ENCODE measurements at regions not wholly inside any gene's neighbourhood (a gene's known extent, or its start where the extent isn't known, plus 50 kb on each side); places are given as distances from the start of the nearest gene placed in this dataset.

DNA sequence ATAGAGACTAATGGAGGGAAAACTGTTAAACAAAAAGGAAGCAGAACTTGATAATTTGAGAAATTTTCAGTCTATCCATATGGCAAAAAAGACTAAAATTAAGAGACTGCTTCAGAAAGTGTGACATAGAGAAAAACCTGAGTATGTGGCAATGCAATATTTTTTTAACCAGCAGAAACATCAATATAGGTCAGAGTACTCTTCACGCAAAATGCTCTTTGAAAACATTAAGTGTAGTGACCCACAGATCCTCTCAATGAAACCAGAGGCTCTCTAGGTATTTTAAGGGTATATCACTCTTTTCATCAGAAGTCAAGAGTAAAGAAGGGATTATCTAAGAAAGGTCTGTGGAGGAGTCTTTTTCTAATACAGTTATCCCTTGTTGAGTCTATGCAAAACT, 1394.8 kb downstream of the DSC3 start:
- H2BK15ac ChIP-seq (ENCODE audit: low read depth, low read length) = no peak overlapping the region
- DNase-seq = no peak
- no peaks in the 10 kb centered on the region for H3K27me3 ChIP-seq (ENCODE audit: insufficient read depth, low read length)
- H3K27ac Mint-ChIP-seq = no peak overlapping the region
- WGBS (ENCODE audit: extremely low coverage, insufficient read length, low lambda C conversion rate) = no CpG with 5 or more reads among the region's 1 CpG
- TF ChIP-seq, protein P1, sequence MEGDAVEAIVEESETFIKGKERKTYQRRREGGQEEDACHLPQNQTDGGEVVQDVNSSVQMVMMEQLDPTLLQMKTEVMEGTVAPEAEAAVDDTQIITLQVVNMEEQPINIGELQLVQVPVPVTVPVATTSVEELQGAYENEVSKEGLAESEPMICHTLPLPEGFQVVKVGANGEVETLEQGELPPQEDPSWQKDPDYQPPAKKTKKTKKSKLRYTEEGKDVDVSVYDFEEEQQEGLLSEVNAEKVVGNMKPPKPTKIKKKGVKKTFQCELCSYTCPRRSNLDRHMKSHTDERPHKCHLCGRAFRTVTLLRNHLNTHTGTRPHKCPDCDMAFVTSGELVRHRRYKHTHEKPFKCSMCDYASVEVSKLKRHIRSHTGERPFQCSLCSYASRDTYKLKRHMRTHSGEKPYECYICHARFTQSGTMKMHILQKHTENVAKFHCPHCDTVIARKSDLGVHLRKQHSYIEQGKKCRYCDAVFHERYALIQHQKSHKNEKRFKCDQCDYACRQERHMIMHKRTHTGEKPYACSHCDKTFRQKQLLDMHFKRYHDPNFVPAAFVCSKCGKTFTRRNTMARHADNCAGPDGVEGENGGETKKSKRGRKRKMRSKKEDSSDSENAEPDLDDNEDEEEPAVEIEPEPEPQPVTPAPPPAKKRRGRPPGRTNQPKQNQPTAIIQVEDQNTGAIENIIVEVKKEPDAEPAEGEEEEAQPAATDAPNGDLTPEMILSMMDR (conservative IDR thresholded peaks at IDR 0.05) = no peak
- no peak overlapping the region for H2BK12ac ChIP-seq (ENCODE audit: insufficient read length, low read depth, low read length)
- no peak overlapping the region for H2BK120ac ChIP-seq (ENCODE audit: low read depth, low read length, poor library complexity, severe bottlenecking)
- no peaks in the 10 kb centered on the region for H3K9me3 Mint-ChIP-seq
- no peak overlapping the region for H3K4me3 Mint-ChIP-seq
- no peak overlapping the region for H2AFZ ChIP-seq (ENCODE audit: low read length)
- H4K20me1 ChIP-seq (ENCODE audit: control insufficient read depth, insufficient read depth, insufficient read length) = no peaks in the 10 kb centered on the region
- H3K23me2 ChIP-seq (ENCODE audit: insufficient read length, low read depth, low read length, poor library complexity, severe bottlenecking) = no peaks in the 10 kb centered on the region
- H3K79me2 ChIP-seq (ENCODE audit: insufficient read depth, low read length) = no peaks in the 10 kb centered on the region
- no peaks in the 10 kb centered on the region for H3K27me3 Mint-ChIP-seq (ENCODE audit: low read depth)
- no peaks in the 10 kb centered on the region for H3K4me1 ChIP-seq (ENCODE audit: insufficient read depth, low read length)
- no peak overlapping the region for H3K4me2 ChIP-seq (ENCODE audit: insufficient read depth, insufficient read length, low read length)
- no peak overlapping the region for H3K9ac ChIP-seq (ENCODE audit: extremely low read depth, insufficient read length, low read length)
- no peaks in the 10 kb centered on the region for H3K79me1 ChIP-seq (ENCODE audit: insufficient read depth, low read depth, low read length, poor library complexity, severe bottlenecking)
- H2BK5ac ChIP-seq (ENCODE audit: insufficient read length, low read length) = no peak overlapping the region
- no peak overlapping the region for H3K18ac ChIP-seq (ENCODE audit: insufficient read length, low read depth, low read length)
- H4K8ac ChIP-seq (replicated peaks; ENCODE audit: insufficient read length, low read depth, low read length) = no peak overlapping the region
- no peaks in the 10 kb centered on the region for H3K9me3 ChIP-seq (ENCODE audit: control insufficient read depth, low read depth, low read length)
- no peak overlapping the region for H3T11ph ChIP-seq (ENCODE audit: low read length)
- no peak overlapping the region for H3K14ac ChIP-seq (ENCODE audit: insufficient read depth, low read length)
- H2AK5ac ChIP-seq (ENCODE audit: insufficient read length, low read length) = no peak overlapping the region
- H3K27ac ChIP-seq (ENCODE audit: insufficient read length, low read depth, low read length) = no peak overlapping the region
- H3K4ac ChIP-seq (ENCODE audit: low read depth, low read length) = no peak overlapping the region
- H2BK20ac ChIP-seq (ENCODE audit: low read depth, low read length, poor library complexity, severe bottlenecking) = no peak overlapping the region
- H4K91ac ChIP-seq (ENCODE audit: insufficient read length, low read depth, low read length) = no peak overlapping the region
- H3K56ac ChIP-seq (ENCODE audit: insufficient read length, low read depth, low read length) = no peak overlapping the region
- no peak overlapping the region for H4K5ac ChIP-seq (ENCODE audit: insufficient read length, low read depth, low read length)
- no peaks in the 10 kb centered on the region for H3K36me3 Mint-ChIP-seq (ENCODE audit: insufficient read depth in 1 of 3, low read depth in 3 of 3)
- peaks cover 5 to 7% of the 10 kb centered on the region in 2 experiments; a peak in 3 of 4 replicates for H3K4me1 Mint-ChIP-seq
- H3K23ac ChIP-seq (ENCODE audit: insufficient read length, low read depth, low read length) = no peak overlapping the region
